AG20443 (cell line): ENCODE measurements at regions not wholly inside any gene's neighbourhood (a gene's known extent, or its start where the extent isn't known, plus 50 kb on each side); places are given as distances from the start of the nearest gene placed in this dataset.

Experiments
- DNase-seq: peaks from one replicate; pipeline ENCODE4 v3.0.0; 2012; ENCODE audit warnings: low spot score, mixed read lengths

GRCh38 chr10:104505521-104506042, 135.5 kb upstream of the SORCS3 start:
- DNase-seq: no peak

- DNase-seq: no peak
These were observed 131.1 kb upstream of the SORCS3 start for GRCh38 chr10:104509981-104510380.

DNA sequence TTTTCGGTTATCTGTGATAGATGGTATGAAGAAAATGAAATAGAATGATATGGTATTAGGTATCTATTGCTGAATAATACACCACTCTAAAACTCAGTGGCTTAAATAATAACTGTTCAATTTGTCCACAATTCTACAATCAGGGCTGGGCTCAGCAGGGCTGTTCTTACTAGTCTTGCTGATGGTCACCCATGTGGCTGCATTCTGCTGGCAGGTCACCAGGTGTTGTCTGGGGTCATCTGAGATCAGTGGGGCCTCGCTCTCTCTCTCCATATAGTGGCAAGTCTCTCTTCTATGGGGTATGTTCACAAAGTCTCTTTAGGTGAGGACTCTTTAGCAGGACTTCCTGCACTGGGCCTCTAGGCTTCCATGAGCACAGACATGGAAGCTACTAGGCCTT, 130.4 kb upstream of the SORCS3 start:
- DNase-seq: no peak

- no peak for DNase-seq
These were observed 128.3 kb upstream of the SORCS3 start for GRCh38 chr10:104512800-104513199.

DNA sequence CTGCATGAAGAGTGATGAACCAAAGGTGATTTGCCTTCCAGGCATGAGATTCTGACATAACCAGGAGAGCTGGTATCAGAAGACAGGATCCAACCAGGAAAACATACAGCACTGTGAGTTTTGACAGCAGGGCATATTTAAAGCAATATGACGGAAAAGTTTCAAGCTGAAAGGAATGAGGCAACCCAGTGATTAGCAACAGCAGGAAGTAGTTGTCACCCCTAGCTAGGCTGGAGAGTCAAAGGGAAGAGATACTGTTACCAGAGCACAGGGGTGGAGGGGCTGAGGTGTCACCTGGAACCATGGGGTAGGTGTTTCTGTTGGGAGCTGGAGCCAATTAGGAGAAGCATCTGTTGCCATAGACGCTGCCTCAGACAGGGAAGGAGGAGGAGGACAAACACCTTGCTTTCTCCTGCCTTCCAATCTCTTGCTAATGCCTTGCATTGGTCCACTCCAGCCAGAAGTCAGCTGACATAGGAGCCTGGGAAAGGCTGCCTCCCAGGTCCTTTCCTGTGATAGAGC, 125.4 kb upstream of the SORCS3 start:
- DNase-seq: no peak

DNA sequence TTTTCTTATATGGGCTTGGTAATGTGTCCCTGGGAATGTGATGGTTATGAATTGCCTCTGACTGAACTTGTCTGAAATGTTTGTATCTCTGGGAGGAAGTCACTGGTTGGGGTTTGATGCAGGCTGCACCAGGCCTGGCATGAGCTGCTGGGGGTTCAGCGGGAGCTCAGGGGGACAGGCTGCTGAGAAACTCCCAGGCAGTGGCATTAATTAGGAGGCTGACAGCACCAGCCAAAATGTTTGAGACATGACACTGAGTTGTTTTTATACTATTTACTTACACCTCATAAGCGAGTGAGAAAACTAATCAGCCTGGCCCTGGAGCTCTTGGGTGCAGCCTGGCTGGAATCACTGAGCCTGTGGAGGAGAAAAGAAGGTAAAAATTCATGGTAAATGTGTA, 124.1 kb upstream of the SORCS3 start:
- no peak for DNase-seq

DNA sequence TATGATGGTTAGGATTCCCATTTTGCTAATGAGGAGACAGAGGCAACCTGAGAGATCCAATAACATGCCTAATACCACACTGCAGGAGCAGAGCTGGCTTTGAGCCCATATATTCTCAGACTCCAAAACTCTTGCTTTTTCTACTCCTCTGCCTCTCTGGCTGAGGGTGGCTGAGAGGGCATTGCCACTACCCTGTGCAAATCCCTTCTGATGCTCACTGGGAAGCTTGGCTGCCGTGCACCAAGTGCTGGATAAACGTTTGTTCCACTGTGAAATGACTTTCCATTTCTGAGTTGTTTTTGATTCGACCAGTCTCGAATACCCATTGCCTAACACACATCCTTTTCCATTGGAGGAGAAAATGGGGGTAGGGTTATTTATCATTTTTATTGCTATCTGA, 123.1 kb upstream of the SORCS3 start:
- DNase-seq: no peak

DNA sequence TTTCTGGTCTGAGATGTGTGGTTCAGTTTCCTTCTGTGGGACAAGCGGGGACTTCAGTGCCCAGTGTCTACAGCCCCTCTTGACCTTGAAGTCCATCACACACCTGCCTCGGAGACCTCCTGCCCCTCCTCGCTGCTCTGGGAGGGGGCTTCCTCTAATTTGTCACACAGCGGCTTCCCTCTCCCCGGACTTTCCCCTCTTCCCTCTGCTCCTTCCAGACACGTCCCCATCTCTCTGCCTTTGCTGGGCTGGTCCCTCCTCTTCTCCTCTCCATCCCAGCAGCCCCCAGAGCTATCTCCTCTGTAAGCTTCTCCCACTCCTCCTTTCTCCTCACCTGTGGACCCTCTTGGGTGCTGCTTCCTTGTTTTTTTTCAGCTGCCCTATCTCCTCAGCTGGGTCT, 122.2 kb upstream of the SORCS3 start:
- no peak for DNase-seq

GRCh38 chr10:104520653-104521052, 120.4 kb upstream of the SORCS3 start:
- DNase-seq: no peak

- no peak for DNase-seq
These were observed 119.0 kb upstream of the SORCS3 start for GRCh38 chr10:104521901-104522694.

DNA sequence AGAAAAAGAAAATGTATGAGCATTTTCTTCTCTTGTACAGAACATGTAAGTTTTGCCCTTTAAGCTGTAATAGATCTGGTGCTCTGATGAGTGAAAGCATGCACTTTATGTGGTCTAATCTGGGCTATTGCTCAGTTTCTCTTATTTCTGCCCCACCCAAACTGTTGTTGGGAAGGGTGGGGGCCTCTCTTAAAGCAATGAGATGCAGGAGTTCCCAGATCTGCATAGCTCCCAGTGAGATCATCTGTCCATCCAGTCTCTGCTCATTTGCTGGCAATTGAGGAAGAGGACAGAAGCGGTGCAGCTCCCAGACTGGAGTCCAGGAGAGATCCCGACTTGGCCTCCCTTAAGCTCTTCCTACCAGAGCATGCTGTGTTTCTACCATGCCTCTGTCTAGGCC, 114.9 kb upstream of the SORCS3 start:
- no peak for DNase-seq

DNA sequence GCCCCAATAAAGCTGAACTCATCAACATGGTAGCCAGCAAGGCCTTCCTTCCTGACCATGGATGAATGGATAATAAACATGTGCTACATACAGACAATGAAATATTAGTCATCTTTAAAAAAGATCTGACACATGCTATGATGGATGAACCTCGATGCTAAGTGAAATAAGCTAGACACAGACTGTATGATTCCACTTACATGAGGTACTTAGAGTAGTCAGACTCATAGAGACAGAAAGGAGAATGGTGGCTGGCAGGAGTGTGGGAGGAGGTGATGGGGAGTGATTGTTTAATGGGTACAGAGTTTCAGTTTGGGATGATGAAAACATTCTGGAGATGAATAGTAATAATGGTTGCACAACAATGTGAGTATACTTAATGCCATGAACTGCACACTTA, 114.1 kb upstream of the SORCS3 start:
- DNase-seq: no peak

- no peak for DNase-seq
These were observed 100.9 kb upstream of the SORCS3 start for GRCh38 chr10:104540181-104540580.

GRCh38 chr10:104541820-104542219, 99.3 kb upstream of the SORCS3 start:
- no peak for DNase-seq

DNA sequence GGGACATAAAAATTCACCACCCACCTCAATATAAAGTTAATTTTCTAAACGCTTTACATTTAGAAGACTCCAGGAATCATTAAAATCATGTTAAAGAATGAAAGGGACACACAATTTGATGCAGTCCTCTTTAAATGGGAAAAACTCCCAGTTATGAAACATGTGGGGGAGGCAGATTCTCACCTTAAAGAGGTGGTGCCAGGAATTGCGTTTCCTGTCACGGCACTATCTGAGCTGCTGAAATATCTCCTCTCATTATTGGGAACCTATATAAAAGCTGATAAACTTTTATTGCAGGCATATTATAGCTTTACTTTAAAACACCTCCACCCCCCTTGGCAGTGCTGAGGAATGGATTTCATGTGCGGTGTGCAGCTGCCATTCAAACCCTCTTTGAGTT, 94.8 kb upstream of the SORCS3 start:
- no peak for DNase-seq

GRCh38 chr10:104546756-104547155, 94.3 kb upstream of the SORCS3 start:
- no peak for DNase-seq

DNA sequence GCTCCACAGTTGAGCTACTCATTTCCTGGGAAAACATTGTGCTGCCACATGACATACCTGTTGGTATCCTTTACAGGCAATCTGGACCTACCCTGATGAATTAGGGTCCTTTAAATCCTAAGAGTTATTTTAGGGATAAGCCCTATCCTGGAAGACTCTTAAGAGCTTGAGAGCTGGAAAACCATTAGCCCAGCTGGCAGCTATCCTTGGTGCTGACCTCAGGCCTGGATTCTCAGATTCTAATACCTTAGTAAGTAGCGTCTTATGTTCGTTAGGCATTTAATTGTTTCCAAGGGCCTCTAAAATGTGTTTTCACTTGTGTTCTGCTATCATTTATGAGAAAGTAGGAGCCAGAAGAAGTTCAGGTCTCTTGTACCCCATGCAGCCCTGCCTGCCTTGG, 93.0 kb upstream of the SORCS3 start:
- DNase-seq: peak; percentile 36

DNA sequence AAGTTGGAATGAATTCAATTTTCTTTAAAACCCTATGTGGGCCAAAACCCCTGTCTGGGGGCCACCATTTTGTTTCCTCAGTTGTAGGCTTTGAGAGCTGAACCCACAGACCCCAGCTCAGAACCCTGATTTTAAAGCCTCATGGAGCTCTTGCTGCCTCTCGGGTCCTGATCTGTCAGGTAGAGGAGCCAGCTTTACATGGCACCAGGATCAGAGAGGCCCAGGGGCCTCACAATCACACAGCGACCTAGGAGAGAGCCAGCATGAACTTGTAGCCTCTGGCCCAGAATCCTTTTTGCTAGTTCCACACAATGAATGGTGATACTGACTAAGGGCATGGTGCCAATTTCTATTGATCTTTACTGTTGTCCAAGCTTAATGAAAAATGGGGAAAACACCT, 84.3 kb upstream of the SORCS3 start:
- no peak for DNase-seq

GRCh38 chr10:104557966-104558365, 83.1 kb upstream of the SORCS3 start:
- DNase-seq: no peak

- DNase-seq: no peak
These were observed 81.2 kb upstream of the SORCS3 start for GRCh38 chr10:104559935-104560334.

DNA sequence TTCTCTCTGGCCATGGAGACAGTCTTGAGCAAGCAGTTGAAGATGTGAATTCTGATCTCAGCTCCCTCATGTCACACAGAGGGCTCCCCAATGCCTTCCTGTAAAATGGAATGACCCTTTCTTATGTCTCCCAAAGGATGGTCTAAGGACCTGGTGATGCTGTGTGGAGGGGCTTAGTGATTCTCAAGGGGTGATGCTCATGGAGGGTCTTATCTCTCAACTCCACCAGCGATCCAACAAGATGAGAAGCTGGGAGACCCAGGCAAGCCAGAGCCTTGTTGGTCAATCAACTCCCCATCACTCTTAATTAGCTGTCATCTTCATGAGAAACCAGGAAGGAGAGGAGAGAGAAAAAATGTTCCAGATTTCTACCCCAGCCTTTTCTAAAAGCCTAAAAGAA, 78.0 kb upstream of the SORCS3 start:
- no peak for DNase-seq

DNA sequence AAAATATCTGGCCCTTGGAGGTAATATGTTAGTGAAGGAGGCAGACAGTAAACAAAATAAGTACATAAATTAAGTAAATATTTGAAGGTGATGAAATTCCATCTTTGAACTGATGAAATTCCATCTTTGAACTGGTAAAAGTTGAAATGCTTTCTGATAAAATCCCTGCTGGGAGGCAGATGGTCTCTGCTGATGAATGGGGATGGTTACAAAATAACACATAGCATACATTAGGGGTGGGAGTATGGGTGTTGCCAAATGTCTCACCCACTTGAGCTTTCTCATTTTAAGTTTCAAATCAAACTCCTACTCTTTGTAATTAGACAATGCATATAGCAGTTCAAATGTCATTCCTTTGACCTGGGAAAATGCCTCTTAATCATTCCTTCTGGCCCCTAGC, 77.5 kb upstream of the SORCS3 start:
- no peak for DNase-seq

DNA sequence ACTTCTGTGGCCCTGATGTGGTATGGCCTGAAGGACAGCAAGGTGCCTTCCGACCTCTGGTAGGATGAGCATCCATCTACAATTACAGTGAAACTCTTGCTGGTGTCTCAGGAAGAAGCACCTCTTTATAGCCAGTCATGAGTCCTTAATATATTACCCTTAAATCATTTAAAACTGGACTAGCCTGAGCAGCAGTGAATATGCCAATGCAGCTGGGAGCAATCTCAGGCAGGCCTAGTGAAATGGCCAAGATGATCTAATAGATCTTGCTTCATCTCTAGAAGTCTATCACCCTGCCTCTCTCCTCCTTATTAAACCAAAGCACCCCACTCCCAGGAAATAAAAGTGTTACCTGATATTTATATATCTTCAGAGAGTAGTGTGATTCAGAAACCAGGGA, 66.7 kb upstream of the SORCS3 start:
- DNase-seq: no peak

GRCh38 chr10:104574838-104575237, 66.3 kb upstream of the SORCS3 start:
- DNase-seq: no peak
